ENCODE measurements at regions not wholly inside any gene's neighbourhood (a gene's known extent, or its start where the extent isn't known, plus 50 kb on each side); places are given as distances from the start of the nearest gene placed in this dataset.
A peak's percentile ranks its signal among the peaks of the same experiment; 100 is the strongest.

DNA sequence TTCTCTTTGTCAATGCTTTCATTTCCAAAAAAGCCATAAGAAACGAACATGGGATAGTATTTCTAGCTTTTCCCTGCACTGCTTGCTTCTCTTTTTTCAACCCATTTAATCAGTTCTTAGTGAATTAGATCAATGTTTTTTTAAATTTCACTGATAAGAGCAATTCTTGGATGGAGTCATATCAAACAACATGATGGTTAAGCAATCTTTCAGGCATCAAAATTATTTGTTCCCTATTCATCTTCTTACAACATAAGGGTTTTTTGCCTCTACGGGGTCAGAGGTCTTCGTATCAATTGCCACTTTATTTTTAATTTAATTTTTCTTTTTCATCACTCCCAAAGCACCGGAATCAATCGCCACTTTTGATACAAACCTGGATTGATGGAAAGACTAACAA is 103.8 kb upstream of the RESF1 start:
- no peak overlapping the region for H3K27ac ChIP-seq
- WGBS (ENCODE audit: missing lambda C conversion rate), result 45% methylated on average over 5 of the region's 5 CpGs
- H3K4me3 ChIP-seq, result no peak overlapping the region
- 0 out of 3 replicates have a peak, but pooled peaks cover 8% of the 10 kb centered on the region for H3K9me3 ChIP-seq
- ChIA-PET CTCF (interaction anchor here (0.7 kb wide), 1 partner anchor 24 kb away, joined by 4 read pairs; no protein-coding TSS in a partner anchor), POLR2A (no interaction called here)
- no peak for DNase-seq (ENCODE audit: low read depth in 1 of 2, low spot score in 1 of 2)
- no peak for ATAC-seq
- H3K4me2 ChIP-seq, result no peak overlapping the region
- no peak for FAIRE-seq
- no peak for TF ChIP-seq HDAC2 (IDR thresholded peaks at IDR 0.05)
- TF ChIP-seq, protein P1, sequence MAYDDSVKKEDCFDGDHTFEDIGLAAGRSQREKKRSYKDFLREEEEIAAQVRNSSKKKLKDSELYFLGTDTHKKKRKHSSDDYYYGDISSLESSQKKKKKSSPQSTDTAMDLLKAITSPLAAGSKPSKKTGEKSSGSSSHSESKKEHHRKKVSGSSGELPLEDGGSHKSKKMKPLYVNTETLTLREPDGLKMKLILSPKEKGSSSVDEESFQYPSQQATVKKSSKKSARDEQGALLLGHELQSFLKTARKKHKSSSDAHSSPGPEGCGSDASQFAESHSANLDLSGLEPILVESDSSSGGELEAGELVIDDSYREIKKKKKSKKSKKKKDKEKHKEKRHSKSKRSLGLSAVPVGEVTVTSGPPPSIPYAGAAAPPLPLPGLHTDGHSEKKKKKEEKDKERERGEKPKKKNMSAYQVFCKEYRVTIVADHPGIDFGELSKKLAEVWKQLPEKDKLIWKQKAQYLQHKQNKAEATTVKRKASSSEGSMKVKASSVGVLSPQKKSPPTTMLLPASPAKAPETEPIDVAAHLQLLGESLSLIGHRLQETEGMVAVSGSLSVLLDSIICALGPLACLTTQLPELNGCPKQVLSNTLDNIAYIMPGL (CRISPR knock-in tag; IDR thresholded peaks at IDR 0.05; ENCODE audit: borderline replicate concordance), result no peak
- TF ChIP-seq, protein P2, sequence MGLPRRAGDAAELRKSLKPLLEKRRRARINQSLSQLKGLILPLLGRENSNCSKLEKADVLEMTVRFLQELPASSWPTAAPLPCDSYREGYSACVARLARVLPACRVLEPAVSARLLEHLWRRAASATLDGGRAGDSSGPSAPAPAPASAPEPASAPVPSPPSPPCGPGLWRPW (IDR thresholded peaks at IDR 0.05), result no peak
- no peak for TF ChIP-seq ZC3H11A (IDR thresholded peaks at IDR 0.05)
- TF ChIP-seq TFCP2L1 (CRISPR knock-in tag; IDR thresholded peaks at IDR 0.05), result no peak
- TF ChIP-seq MYC (IDR thresholded peaks at IDR 0.05; ENCODE audit: borderline replicate concordance, low read length), result no peak
- TF ChIP-seq KDM5A (IDR thresholded peaks at IDR 0.05), result no peak
- no peak for TF ChIP-seq PHF8 (IDR thresholded peaks at IDR 0.05; ENCODE audit: borderline replicate concordance, low read depth)
- TF ChIP-seq HOXA7 (CRISPR knock-in tag; IDR thresholded peaks at IDR 0.05), result no peak
- no peak for TF ChIP-seq NR3C1 (IDR thresholded peaks at IDR 0.05)
- H3K4me1 ChIP-seq, result no peaks in the 10 kb centered on the region; the same call in 2 of the 3 replicates

DNA sequence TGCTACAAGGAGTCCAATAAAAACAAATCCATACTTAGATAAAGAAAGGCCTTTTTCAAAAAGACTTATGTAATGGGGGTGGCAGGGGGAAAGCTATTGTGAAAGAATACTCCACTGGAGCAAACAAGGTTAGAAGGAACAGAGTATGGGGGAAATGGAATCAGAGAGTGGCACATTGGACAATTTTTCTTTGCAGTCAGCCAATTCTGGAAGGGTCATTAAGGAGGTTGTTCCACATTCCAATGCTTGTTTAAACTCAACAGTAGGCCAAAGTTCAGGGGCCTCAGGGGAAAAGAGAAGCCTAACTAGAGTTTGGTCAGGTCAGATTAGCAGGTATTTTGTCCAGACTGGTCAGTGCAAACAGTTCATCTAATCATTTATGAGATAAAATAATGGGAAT is 105.2 kb upstream of the RESF1 start:
- Histone ChIP-seq H3K9me3 (peaks cover 21% of the 10 kb centered on the region; the same call in 2 of the 3 replicates), H3K4me2 (peak overlapping the region; percentile 15; the same call in 1 of the 3 replicates), H3K4me1 (no peaks in the 10 kb centered on the region; the same call in 2 of the 3 replicates), H3K4me3 (no peak overlapping the region), H3K27ac (no peak overlapping the region)
- DNase-seq (ENCODE audit: low read depth in 1 of 2, low spot score in 1 of 2) (no peak), ATAC-seq (no peak), FAIRE-seq (no peak)
- TF ChIP-seq TP53 (CRISPR knock-in tag; IDR thresholded peaks at IDR 0.05) (no peak), KDM1A (IDR thresholded peaks at IDR 0.05; ENCODE audit: low read depth) (no peak), CHD4 (IDR thresholded peaks at IDR 0.05; ENCODE audit: borderline replicate concordance) (no peak), MAFK (IDR thresholded peaks at IDR 0.05; ENCODE audit: partially characterized antibody) (no peak)
- TF ChIP-seq, protein P3, sequence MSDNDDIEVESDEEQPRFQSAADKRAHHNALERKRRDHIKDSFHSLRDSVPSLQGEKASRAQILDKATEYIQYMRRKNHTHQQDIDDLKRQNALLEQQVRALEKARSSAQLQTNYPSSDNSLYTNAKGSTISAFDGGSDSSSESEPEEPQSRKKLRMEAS (IDR thresholded peaks at IDR 0.05), result no peak
- CTCF ChIA-PET, result interaction anchor here (0.6 kb wide), 1 partner anchor 14 kb away, joined by 3 read pairs; no protein-coding TSS in a partner anchor
- POLR2A ChIA-PET, result no interaction called here

DNA sequence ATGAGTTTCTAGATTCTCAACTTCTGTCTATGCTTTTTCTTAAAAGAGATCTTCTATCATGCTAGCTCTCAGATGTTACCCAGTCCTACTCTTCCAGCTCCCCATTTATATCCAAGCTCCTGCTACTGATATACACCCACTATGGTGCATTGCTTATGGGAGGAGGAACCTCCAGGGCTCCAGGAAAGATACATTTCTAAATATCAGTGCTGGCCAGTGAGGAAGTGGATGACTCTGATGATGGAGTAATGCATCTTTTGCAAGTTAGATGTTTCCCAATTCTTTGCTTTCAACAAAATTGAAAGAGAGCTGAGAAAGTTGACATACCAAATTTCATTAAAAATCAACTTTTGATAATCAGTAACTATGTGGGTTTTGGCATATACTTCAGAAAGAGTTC is 105.7 kb upstream of the RESF1 start:
- Histone ChIP-seq H3K4me3 (no peak overlapping the region), H3K4me1 (no peaks in the 10 kb centered on the region; the same call in 2 of the 3 replicates), H3K4me2 (peak overlapping the region; percentile 15; the same call in 1 of the 3 replicates), H3K27ac (no peak overlapping the region), H3K9me3 (peaks cover 26% of the 10 kb centered on the region)
- TF ChIP-seq HOXB5 (CRISPR knock-in tag; IDR thresholded peaks at IDR 0.05) (no peak), RNF2 (IDR thresholded peaks at IDR 0.05; ENCODE audit: borderline replicate concordance, low read depth) (no peak), KDM5A (IDR thresholded peaks at IDR 0.05) (no peak), ZSCAN20 (CRISPR knock-in tag; IDR thresholded peaks at IDR 0.05) (no peak), CEBPB (IDR thresholded peaks at IDR 0.05) (no peak), MAFK (IDR thresholded peaks at IDR 0.05; ENCODE audit: partially characterized antibody) (no peak)
- TF ChIP-seq, protein P2 (IDR thresholded peaks at IDR 0.05), result no peak
- no peak for FAIRE-seq
- DNase-seq (ENCODE audit: low read depth in 1 of 2, low spot score in 1 of 2), result no peak
- POLR2A ChIA-PET, result interaction anchor here (0.5 kb wide), 1 partner anchor 339 kb away, joined by 3 read pairs; no protein-coding TSS in a partner anchor
- CTCF ChIA-PET, result interaction anchor here (0.6 to 1.4 kb wide), 2 partner anchors 14 to 42 kb away, joined by 3 read pairs; no protein-coding TSS in a partner anchor
- no peak for ATAC-seq
